ENCODE measurements at regions not wholly inside any gene's neighbourhood (a gene's known extent, or its start where the extent isn't known, plus 50 kb on each side); places are given as distances from the start of the nearest gene placed in this dataset.

GRCh38 chr15:70196372-70197316 lies 98.9 kb upstream of the TLE3 start:
- no peaks in the 10 kb centered on the region for H3K79me2 ChIP-seq (ENCODE audit: control insufficient read depth in 1 of 2, insufficient read depth in 2 of 2, low read length in 2 of 2)
- no peak overlapping the region for H3K4ac ChIP-seq (replicated peaks; ENCODE audit: insufficient read length, low read depth, low read length)
- H3K23ac ChIP-seq (ENCODE audit: insufficient read length), result no peak overlapping the region
- 32% methylated on average over 20 of the region's 21 CpGs; no CpG with 5 or more reads in 1 of the 2 experiments for WGBS, 2 experiments (ENCODE audit: extremely low coverage in 1 of 2, insufficient coverage in 1 of 2, insufficient read length in 1 of 2, insufficient replicate concordance in 2 of 2, low coverage in 1 of 2, low lambda C conversion rate in 2 of 2, missing lambda C conversion rate in 1 of 2)
- 0 out of 2 replicates have a peak overlapping the region, but pooled peaks have one; percentile 31 for H3K27ac ChIP-seq (ENCODE audit: low read depth, low read length)
- peak overlapping the region; percentile 12 to 37; a peak in 3 of 4 replicates for H3K4me2 ChIP-seq (ENCODE audit: insufficient read depth in 1 of 2, low read depth in 2 of 2, low read length in 2 of 2)
- peak; percentile 64 to 76 for DNase-seq (ENCODE audit: low read depth in 1 of 2, low spot score in 2 of 2)
- ChIA-PET POLR2A (ENCODE audit: partially characterized antibody) (interaction anchor here (1.1 to 1.4 kb wide), 2 partner anchors 12 to 56 kb away, joined by 3 read pairs; no protein-coding TSS in a partner anchor), CTCF (ENCODE audit: partially characterized antibody) (interaction anchor here (0.7 to 1.7 kb wide), 5 partner anchors 11 to 466 kb away, joined by 3 to 4 read pairs (median 3); no protein-coding TSS in a partner anchor)
- H3K23me2 ChIP-seq (ENCODE audit: low read depth, low read length), result no peaks in the 10 kb centered on the region
- no peak overlapping the region for H2BK120ac ChIP-seq (replicated peaks; ENCODE audit: low read depth, low read length)
- peak overlapping the region; percentile 79 for H3K18ac ChIP-seq (ENCODE audit: extremely low read depth, low read length)
- H4K20me1 ChIP-seq (replicated peaks in 1 of 2; ENCODE audit: control insufficient read depth in 1 of 2, insufficient read depth in 2 of 2, low read length in 2 of 2), result no peaks in the 10 kb centered on the region
- H2BK12ac ChIP-seq (ENCODE audit: low read depth, low read length), result peak overlapping the region; percentile 94
- H3K79me1 ChIP-seq (ENCODE audit: low read depth, low read length), result no peaks in the 10 kb centered on the region
- no peaks in the 10 kb centered on the region for H3K36me3 ChIP-seq (ENCODE audit: control insufficient read depth in 2 of 4, insufficient read depth in 4 of 4, low read length in 3 of 4)
- H4K8ac ChIP-seq (ENCODE audit: extremely low read depth, insufficient read depth, low read length), result peak overlapping the region; percentile 35
- H2AFZ ChIP-seq (ENCODE audit: low read length), result no peak overlapping the region; the same call in 1 of the 2 replicates
- H4K5ac ChIP-seq (ENCODE audit: insufficient read length, low read depth, low read length), result no peak overlapping the region
- H2AK5ac ChIP-seq (ENCODE audit: low read depth, low read length), result peak overlapping the region; percentile 69; the same call in 1 of the 2 replicates
- H3K9me3 ChIP-seq (ENCODE audit: insufficient read depth in 2 of 2, low read depth in 1 of 2, low read length in 1 of 2), result no peaks in the 10 kb centered on the region
- peak overlapping the region; percentile 93 for H2BK5ac ChIP-seq (ENCODE audit: low read depth, low read length)
- H2BK15ac ChIP-seq (ENCODE audit: low read length), result no peak overlapping the region
- peaks cover 12 to 22% (median 16%) of the 10 kb centered on the region in 4 experiments for H3K4me1 ChIP-seq (replicated peaks in 1 of 4; ENCODE audit: control insufficient read depth in 3 of 4, insufficient read depth in 4 of 4, low read length in 3 of 4)
- peak overlapping the region; percentile 86; the same call in 1 of the 2 replicates for H2BK20ac ChIP-seq (ENCODE audit: low read length)
- H3K9ac ChIP-seq (replicated peaks in 1 of 4; ENCODE audit: extremely low read depth in 1 of 4, low read depth in 3 of 4, low read length in 3 of 4), result 0 out of 7 replicates have a peak overlapping the region, but pooled peaks of 1 of the 4 experiments have one; percentile 6
- H4K91ac ChIP-seq (replicated peaks; ENCODE audit: insufficient read length, low read length), result no peak overlapping the region
- H3K4me3 ChIP-seq (ENCODE audit: extremely low read depth in 1 of 4, insufficient read depth in 2 of 4, low read depth in 3 of 4, low read length in 4 of 4), result peak overlapping the region in 1 of 4 experiments; percentile 18; a peak in 1 of 8 replicates
- peak; percentile 86 for FAIRE-seq
- H3K56ac ChIP-seq (replicated peaks; ENCODE audit: insufficient read length, low read depth, low read length), result no peak overlapping the region
- no peak overlapping the region for H3K14ac ChIP-seq (ENCODE audit: insufficient read length)
- no peaks in the 10 kb centered on the region for H3K27me3 ChIP-seq (replicated peaks in 1 of 4; ENCODE audit: control insufficient read depth in 3 of 4, extremely low read depth in 1 of 4, insufficient read depth in 3 of 4, low read length in 3 of 4)
- TF ChIP-seq POU5F1 (IDR thresholded peaks at IDR 0.05; ENCODE audit: low read depth, low read length) (no peak), SIN3A (conservative IDR thresholded peaks at IDR 0.05 in 1 of 2, IDR thresholded peaks at IDR 0.05 in 1 of 2; ENCODE audit: low read depth in 1 of 2, low read length in 2 of 2) (peak in 1 of 2 experiments; percentile 48; a peak in 1 of 4 replicates), SIX5 (IDR thresholded peaks at IDR 0.05; ENCODE audit: low read depth, low read length) (0 out of 2 replicates have a peak, but pooled peaks have one; percentile 14), FOSL1 (IDR thresholded peaks at IDR 0.05; ENCODE audit: insufficient read depth, low read depth, low read length) (no peak)

Measured in H1 (cell line).